A673 (cell line): ENCODE measurements at regions not wholly inside any gene's neighbourhood (a gene's known extent, or its start where the extent isn't known, plus 50 kb on each side); places are given as distances from the start of the nearest gene placed in this dataset.

Source experiments
- CTCF ChIP-seq: fragments of 300-800, 200-600 bp; sonication (generic); conservative IDR thresholded peaks from 2 replicates; pipeline ENCODE4 v1.5.1; 2017; ENCODE audit warnings: low read depth, mild to moderate bottlenecking, antibody characterized with exemption, low read length, moderate library complexity, mixed read lengths
- EZH2 ChIP-seq: fragments of 200-600 bp; sonication (generic); IDR thresholded peaks from 2 replicates; pipeline ENCODE4 v1.6.1; 2017; ENCODE audit warnings: borderline replicate concordance, low read depth, mild to moderate bottlenecking, mixed read lengths, antibody characterized with exemption, low read length; ENCODE audit not compliant: poor library complexity, severe bottlenecking

- TF ChIP-seq CTCF (no peak), EZH2 (no peak)
Measured at GRCh38 chr10:22111260-22111659, 106.6 kb downstream of the EBLN1 start.
